Breast epithelium (tissue), 4 donors: ENCODE measurements at regions not wholly inside any gene's neighbourhood (a gene's known extent, or its start where the extent isn't known, plus 50 kb on each side); places are given as distances from the start of the nearest gene placed in this dataset.

Source experiments
- DNase-seq, 2 donors: peaks; one replicate each; pipeline ENCODE4 v3.0.0-alpha.2; 2019; ENCODE audit warnings: low spot score in 2 of 2
- H3K27ac ChIP-seq, 2 donors: fragments of 200-600 bp; sonication (generic) in 1 of 2; one replicate each; pipeline ENCODE4 v1.5.1; 2016 to 2019; ENCODE audit warnings: mild to moderate bottlenecking in 1 of 2
- H3K27me3 ChIP-seq, 2 donors: fragments of 200-600 bp; sonication (generic) in 1 of 2; one replicate each; pipeline versions ENCODE4 v1.5.1 to v1.6.0; 2017 to 2019; ENCODE audit warnings: control low read depth in 1 of 2, mild to moderate bottlenecking in 1 of 2
- H3K36me3 ChIP-seq: fragments of 200-600 bp; one replicate; pipeline ENCODE4 v1.5.1; 2019
- H3K4me1 ChIP-seq, 2 donors: fragments of 200-600 bp; sonication (generic); one replicate each; pipeline ENCODE4 v1.5.1; 2016 to 2019; ENCODE audit warnings: control low read depth in 1 of 2
- H3K4me3 ChIP-seq, 3 donors: fragments of 200-600 bp; sonication (generic); 1 replicate in 2 of 3; 2 replicates in 1 of 3; pipeline ENCODE4 v1.5.1; 2016 to 2019; ENCODE audit warnings: mild to moderate bottlenecking in 3 of 3, moderate library complexity in 2 of 3
- H3K9me3 ChIP-seq, 2 donors: fragments of 200-600 bp; sonication (generic) in 1 of 2; one replicate each; pipeline ENCODE4 v1.5.1; 2016 to 2019; ENCODE audit warnings: control low read depth in 1 of 2
- CTCF ChIP-seq, 3 donors: fragments of 450-650 bp; IDR thresholded peaks; one replicate each; pipeline ENCODE4 v1.5.1; 2016 to 2017; ENCODE audit warnings: antibody characterized with exemption in 3 of 3, mild to moderate bottlenecking in 3 of 3, moderate library complexity in 3 of 3
- POLR2A ChIP-seq: fragments of 450-650 bp; IDR thresholded peaks from one replicate; pipeline ENCODE4 v1.6.1; 2016; ENCODE audit warnings: antibody characterized with exemption, mild to moderate bottlenecking, moderate library complexity
- POLR2AphosphoS5 ChIP-seq, 3 donors: sonication (generic); formaldehyde crosslinking; IDR thresholded peaks; one replicate each; pipeline ENCODE4 v1.6.1; 2017; ENCODE audit warnings: antibody characterized with exemption in 3 of 3
- intact Hi-C: fragments of 100-400 bp; cut with DNase I; formaldehyde crosslinking; loops from one replicate; pipeline ENCODE4 v1.15.1; 2023; ENCODE audit warnings: low total_unique reads

GRCh38 chr14:49508124-49508523 is 78.1 kb downstream of the RPS29 start:
- no peak overlapping the region for H3K27ac ChIP-seq
- intact Hi-C loops, result no loop called here
- no peaks in the 10 kb centered on the region for H3K36me3 ChIP-seq
- DNase-seq, result no peak
- no peak overlapping the region for H3K4me3 ChIP-seq
- no peaks in the 10 kb centered on the region for H3K27me3 ChIP-seq
- peaks cover 0 to 5% of the 10 kb centered on the region in 2 donors for H3K9me3 ChIP-seq
- no peak for TF ChIP-seq POLR2AphosphoS5 (IDR thresholded peaks at IDR 0.05)
- no peak for TF ChIP-seq POLR2A
- no peak for TF ChIP-seq CTCF (IDR thresholded peaks at IDR 0.05)
- H3K4me1 ChIP-seq, result no peaks in the 10 kb centered on the region

- Histone ChIP-seq H3K36me3 (no peaks in the 10 kb centered on the region), H3K27me3 (no peaks in the 10 kb centered on the region), H3K27ac (no peak overlapping the region), H3K9me3 (peaks cover 0 to 5% of the 10 kb centered on the region in 2 donors), H3K4me3 (no peak overlapping the region), H3K4me1 (no peaks in the 10 kb centered on the region)
- no peak for DNase-seq
- TF ChIP-seq POLR2A (no peak), POLR2AphosphoS5 (IDR thresholded peaks at IDR 0.05) (no peak), CTCF (IDR thresholded peaks at IDR 0.05) (no peak)
- intact Hi-C loops, result no loop called here
Measured at GRCh38 chr14:49506650-49507049, 79.5 kb downstream of the RPS29 start.

- no peak for DNase-seq
- intact Hi-C loops, result no loop called here
- no peak overlapping the region for H3K27ac ChIP-seq
- no peaks in the 10 kb centered on the region for H3K4me1 ChIP-seq
- peaks cover 0 to 3% of the 10 kb centered on the region in 2 donors for H3K27me3 ChIP-seq
- H3K4me3 ChIP-seq, result no peak overlapping the region
- no peak for TF ChIP-seq POLR2A
- TF ChIP-seq POLR2AphosphoS5 (IDR thresholded peaks at IDR 0.05), result no peak
- no peak for TF ChIP-seq CTCF (IDR thresholded peaks at IDR 0.05)
- H3K36me3 ChIP-seq, result no peaks in the 10 kb centered on the region
- peaks cover 0 to 5% of the 10 kb centered on the region in 2 donors for H3K9me3 ChIP-seq
Measured at GRCh38 chr14:49505041-49505766, 81.0 kb downstream of the RPS29 start.

- Histone ChIP-seq H3K9me3 (no peaks in the 10 kb centered on the region), H3K4me3 (no peak overlapping the region), H3K27ac (no peak overlapping the region), H3K4me1 (no peaks in the 10 kb centered on the region), H3K36me3 (no peaks in the 10 kb centered on the region), H3K27me3 (peaks cover 0 to 3% of the 10 kb centered on the region in 2 donors)
- intact Hi-C loops, result no loop called here
- DNase-seq, result no peak
- TF ChIP-seq POLR2A, result no peak
- TF ChIP-seq POLR2AphosphoS5 (IDR thresholded peaks at IDR 0.05), result no peak
- peak; percentile 76 to 80 (median 80) for TF ChIP-seq CTCF (IDR thresholded peaks at IDR 0.05)
Measured at GRCh38 chr14:49497725-49498348, 88.3 kb downstream of the RPS29 start.

GRCh38 chr14:49497267-49497666 is 88.9 kb downstream of the RPS29 start:
- Histone ChIP-seq H3K4me3 (no peak overlapping the region), H3K4me1 (no peaks in the 10 kb centered on the region), H3K9me3 (no peaks in the 10 kb centered on the region), H3K27ac (no peak overlapping the region), H3K36me3 (no peaks in the 10 kb centered on the region), H3K27me3 (peaks cover 0 to 3% of the 10 kb centered on the region in 2 donors)
- intact Hi-C loops, result no loop called here
- no peak for TF ChIP-seq CTCF (IDR thresholded peaks at IDR 0.05)
- no peak for TF ChIP-seq POLR2AphosphoS5 (IDR thresholded peaks at IDR 0.05)
- no peak for TF ChIP-seq POLR2A
- no peak for DNase-seq
